GM12878 (cell line): ENCODE measurements at regions not wholly inside any gene's neighbourhood (a gene's known extent, or its start where the extent isn't known, plus 50 kb on each side); places are given as distances from the start of the nearest gene placed in this dataset.

Source experiments
- ATAC-seq: fragments of 200-7000 bp; cut with Tn5 transposase; 3 replicates; pipeline ENCODE4 v1.9.1; 2020; ENCODE audit warnings: mild to moderate bottlenecking, moderate library complexity
- BruUV-seq: library from RNA; stranded (reverse); fragments of 400-500 nt; replicated peaks from 2 replicates; lab custom pipeline; 2021; lab: Mats Ljungman, UMichigan
- CTCF ChIA-PET: fragments of 300-600 bp; sonication (Branson Sonifier 250); formaldehyde crosslinking; extraction: SDS; loops from one replicate; lab custom pipeline; 2021; ENCODE audit warnings: inconsistent platforms; lab: Yijun Ruan, JAX
- POLR2A ChIA-PET: fragments of 350-600 bp; formaldehyde crosslinking; extraction: SDS; loops from one replicate; lab custom pipeline; 2021; ENCODE audit warnings: inconsistent platforms; lab: Charles Lee
- RAD21 ChIA-PET: fragments of 300-600 bp; sonication (Branson Sonifier 250); formaldehyde crosslinking; loops from one replicate; lab custom pipeline; 2023; ENCODE audit warnings: antibody characterized with exemption; ENCODE audit not compliant: unreplicated experiment; lab: Charles Lee
- SMC1A ChIA-PET: fragments of 300-600 bp; sonication (Branson Sonifier 250); formaldehyde crosslinking; loops from one replicate; lab custom pipeline; 2023; ENCODE audit not compliant: unreplicated experiment, uncharacterized antibody; lab: Charles Lee
- DNase-seq: peaks from one replicate; pipeline ENCODE4 v3.0.0-alpha.2; 2011; ENCODE audit warnings: low read depth, low spot score
- FAIRE-seq: peaks from 3 replicates; lab custom pipeline; 2011; peaks lifted over from hg19 to GRCh38; lab: Jason Lieb, UNC
- H2AFZ ChIP-seq: 2 replicates; pipeline ENCODE4 v1.6.0; 2011; ENCODE audit warnings: low read depth, low read length, control low read depth; ENCODE audit not compliant: control insufficient read depth
- H3K27ac ChIP-seq: 2 replicates; pipeline ENCODE4 v1.5.1; 2011; ENCODE audit warnings: control low read depth; ENCODE audit not compliant: control insufficient read depth, insufficient read depth
- H3K27me3 ChIP-seq, 2 experiments: replicated peaks in 1 of 2; 2 replicates each; pipeline versions ENCODE4 v1.6.0 to v1.6.1; 2011; ENCODE audit warnings: low read length in 1 of 2; ENCODE audit not compliant: control insufficient read depth in 2 of 2, insufficient read depth in 2 of 2
- H3K36me3 ChIP-seq, 2 experiments: 2 replicates each; pipeline ENCODE4 v1.5.1; 2011; ENCODE audit warnings: low read length in 1 of 2; ENCODE audit not compliant: control insufficient read depth in 2 of 2, insufficient read depth in 2 of 2
- H3K4me1 ChIP-seq: 2 replicates; pipeline ENCODE4 v1.6.1; 2011; ENCODE audit warnings: mild to moderate bottlenecking, low read length, moderate library complexity, mixed read lengths; ENCODE audit not compliant: control insufficient read depth, insufficient read depth
- H3K4me2 ChIP-seq: 2 replicates; pipeline ENCODE4 v1.6.0; 2011; ENCODE audit warnings: control low read depth; ENCODE audit not compliant: control insufficient read depth, insufficient read depth
- H3K4me3 ChIP-seq: fragments of 200-600 bp; sonication (generic); 2 replicates; pipeline ENCODE4 v1.5.1; 2016
- H3K79me2 ChIP-seq: 2 replicates; pipeline ENCODE4 v1.6.0; 2011; ENCODE audit warnings: low read length; ENCODE audit not compliant: control insufficient read depth, insufficient read depth
- H3K9ac ChIP-seq: 2 replicates; pipeline ENCODE4 v1.8.0; 2011; ENCODE audit warnings: low read length, control low read depth, mixed read lengths; ENCODE audit not compliant: control insufficient read depth, insufficient read depth
- H3K9me3 ChIP-seq: replicated peaks from 3 replicates; pipeline ENCODE4 v1.5.1; 2011; ENCODE audit warnings: mild to moderate bottlenecking, low read length; ENCODE audit not compliant: control insufficient read depth, insufficient read depth
- H4K20me1 ChIP-seq: 2 replicates; pipeline ENCODE4 v1.6.0; 2011; ENCODE audit not compliant: control insufficient read depth, insufficient read depth
- ATF2 ChIP-seq: IDR thresholded peaks from 2 replicates; pipeline ENCODE4 v1.6.1; 2012; ENCODE audit warnings: low read length, inconsistent platforms
- EZH2 ChIP-seq: IDR thresholded peaks from 2 replicates; pipeline ENCODE4 v1.6.1; 2012; ENCODE audit warnings: low read depth, mild to moderate bottlenecking, control low read depth, inconsistent platforms, low read length, borderline replicate concordance; ENCODE audit not compliant: control insufficient read depth
- HCFC1 ChIP-seq: fragments of 150-350 bp; IDR thresholded peaks from 2 replicates; pipeline ENCODE4 v1.6.1; 2014; ENCODE audit warnings: low read length
- HDAC2 ChIP-seq: fragments of 200-600 bp; sonication (generic); IDR thresholded peaks from 2 replicates; pipeline ENCODE4 v1.6.1; 2017
- JUND ChIP-seq: IDR thresholded peaks from 2 replicates; pipeline ENCODE4 v1.6.1; 2012; ENCODE audit warnings: low read depth, mild to moderate bottlenecking, low read length, improper control_type of control experiment, moderate library complexity
- LARP7 ChIP-seq: fragments of 450-650 bp; IDR thresholded peaks from 2 replicates; pipeline ENCODE4 v1.6.1; 2017; ENCODE audit warnings: mild to moderate bottlenecking
- NKRF ChIP-seq: fragments of 450-650 bp; conservative IDR thresholded peaks from 2 replicates; pipeline ENCODE4 v1.6.1; 2017; ENCODE audit warnings: mild to moderate bottlenecking, moderate library complexity
- RB1 ChIP-seq: fragments of 450-650 bp; formaldehyde crosslinking; IDR thresholded peaks from 2 replicates; pipeline ENCODE4 v1.6.1; 2017; ENCODE audit warnings: mild to moderate bottlenecking, borderline replicate concordance
- TAF1 ChIP-seq: IDR thresholded peaks from 2 replicates; pipeline ENCODE4 v1.6.1; 2011; ENCODE audit warnings: mild to moderate bottlenecking, low read depth, low read length, borderline replicate concordance
- TCF12 ChIP-seq: IDR thresholded peaks from 2 replicates; pipeline ENCODE4 v1.6.1; 2011; ENCODE audit warnings: low read depth, mild to moderate bottlenecking, low read length
- TCF7 ChIP-seq: IDR thresholded peaks from 2 replicates; pipeline ENCODE4 v1.6.1; 2014; ENCODE audit warnings: antibody characterized with exemption, borderline replicate concordance
- YY1 ChIP-seq: IDR thresholded peaks from 2 replicates; pipeline ENCODE4 v1.6.1; 2011; ENCODE audit warnings: low read depth, mild to moderate bottlenecking, low read length
- ZBTB33 ChIP-seq: fragments of 450-650 bp; IDR thresholded peaks from 2 replicates; pipeline ENCODE4 v1.6.1; 2017; ENCODE audit warnings: mild to moderate bottlenecking
- WGBS: methylation state at CpG from one replicate; pipeline ENCODE4 v1.1.6; 2016; ENCODE audit warnings: low lambda C conversion rate; ENCODE audit not compliant: insufficient replicate concordance, insufficient coverage; ENCODE audit errors: missing lambda C conversion rate; 5-methylcytosine and 5-hydroxymethylcytosine counted together
- in situ Hi-C: fragments of 300-500 bp; cut with MboI; formaldehyde crosslinking; loops from 9 replicates; pipeline ENCODE4 v1.14.3; 2018; ENCODE audit warnings: mixed read lengths
- intact Hi-C: fragments of 100-400 bp; cut with micrococcal nuclease; formaldehyde crosslinking; loops from one replicate; pipeline ENCODE4 v1.14.2; 2022; ENCODE audit not compliant: unreplicated experiment

- H4K20me1 ChIP-seq, result no peaks in the 10 kb centered on the region
- FAIRE-seq, result no peak
- SMC1A ChIA-PET, result no interaction called here
- no peak overlapping the region for H3K4me3 ChIP-seq
- RAD21 ChIA-PET, result no interaction called here
- H3K36me3 ChIP-seq, result no peaks in the 10 kb centered on the region
- in situ Hi-C loops, result no loop called here
- no peak overlapping the region for H3K27ac ChIP-seq
- TF ChIP-seq TCF12, result no peak
- no peak for TF ChIP-seq TCF7
- H3K9me3 ChIP-seq, result no peaks in the 10 kb centered on the region
- no TSS peak for BruUV-seq
- no peak for DNase-seq
- CTCF ChIA-PET, result interaction anchor here (1.1 kb wide), 1 partner anchor 313 kb away, joined by 3 read pairs; no protein-coding TSS in a partner anchor
- POLR2A ChIA-PET, result no interaction called here
- H2AFZ ChIP-seq, result no peak overlapping the region
- no peaks in the 10 kb centered on the region for H3K4me1 ChIP-seq
- 0% methylated on average over 2 of the region's 2 CpGs for WGBS
- no peak for ATAC-seq
- H3K27me3 ChIP-seq, result no peaks in the 10 kb centered on the region
- no peaks in the 10 kb centered on the region for H3K79me2 ChIP-seq
- H3K4me2 ChIP-seq, result no peak overlapping the region
- intact Hi-C loops, result no loop called here
- H3K9ac ChIP-seq, result no peak overlapping the region
Measured at GRCh38 chr2:160751021-160751420, 257.4 kb upstream of the RBMS1 start.

GRCh38 chr2:160752475-160753330 lies 259.1 kb upstream of the RBMS1 start:
- no peak overlapping the region for H3K9ac ChIP-seq
- ChIA-PET SMC1A (no interaction called here), POLR2A (no interaction called here), CTCF (no interaction called here), RAD21 (no interaction called here)
- BruUV-seq, result no TSS peak
- H3K36me3 ChIP-seq, result no peaks in the 10 kb centered on the region
- no peak overlapping the region for H3K4me2 ChIP-seq
- DNase-seq (no peak), FAIRE-seq (no peak), ATAC-seq (no peak)
- intact Hi-C loops, result no loop called here
- no peaks in the 10 kb centered on the region for H3K4me1 ChIP-seq
- no peaks in the 10 kb centered on the region for H3K79me2 ChIP-seq
- H3K4me3 ChIP-seq, result no peak overlapping the region
- H2AFZ ChIP-seq, result no peak overlapping the region
- no peaks in the 10 kb centered on the region for H3K27me3 ChIP-seq
- H3K9me3 ChIP-seq, result no peaks in the 10 kb centered on the region
- H4K20me1 ChIP-seq, result no peaks in the 10 kb centered on the region
- in situ Hi-C loops, result no loop called here
- 2% methylated on average over 3 of the region's 3 CpGs for WGBS
- H3K27ac ChIP-seq, result no peak overlapping the region
- TF ChIP-seq NKRF, result no peak
- TF ChIP-seq ATF2, result no peak
- TF ChIP-seq ZBTB33, result no peak
- no peak for TF ChIP-seq HCFC1
- no peak for TF ChIP-seq JUND
- TF ChIP-seq HDAC2, result no peak
- no peak for TF ChIP-seq RB1
- TF ChIP-seq EZH2, result no peak
- no peak for TF ChIP-seq YY1
- no peak for TF ChIP-seq LARP7
- TF ChIP-seq TAF1, result no peak
